ENCODE measurements at regions not wholly inside any gene's neighbourhood (a gene's known extent, or its start where the extent isn't known, plus 50 kb on each side); places are given as distances from the start of the nearest gene placed in this dataset.

- TF ChIP-seq CTCF (IDR thresholded peaks at IDR 0.05; ENCODE audit: low read depth, low read length, missing input control), result no peak
- TF ChIP-seq EGR1 (IDR thresholded peaks at IDR 0.05; ENCODE audit: low read depth in 2 of 2), result no peak
- no peak for TF ChIP-seq ZBTB33 (IDR thresholded peaks at IDR 0.05)
- TF ChIP-seq JUND (IDR thresholded peaks at IDR 0.05), result no peak
Measured at GRCh38 chr2:125169022-125169763, 1144.1 kb downstream of the CNTNAP5 start.
